Neural cell (in vitro differentiated cells): ENCODE measurements at regions not wholly inside any gene's neighbourhood (a gene's known extent, or its start where the extent isn't known, plus 50 kb on each side); places are given as distances from the start of the nearest gene placed in this dataset.

Source experiments
- EP300 ChIP-seq: fragments of 450-650 bp; conservative IDR thresholded peaks from 2 replicates; pipeline ENCODE4 v1.6.1; 2014; ENCODE audit warnings: antibody characterized with exemption, mild to moderate bottlenecking, moderate library complexity; ENCODE audit not compliant: poor library complexity, severe bottlenecking
- EZH2 ChIP-seq: fragments of 200-600, 300-800 bp; shearing (Covaris generic), sonication (generic); IDR thresholded peaks from 2 replicates; pipeline ENCODE4 v1.6.1; 2014; ENCODE audit warnings: antibody characterized with exemption, low read length, borderline replicate concordance, mild to moderate bottlenecking; ENCODE audit not compliant: insufficient read depth, poor library complexity, severe bottlenecking
- SMC3 ChIP-seq: fragments of 450-650 bp; conservative IDR thresholded peaks from 2 replicates; pipeline ENCODE4 v1.6.1; 2014; ENCODE audit warnings: antibody characterized with exemption, mild to moderate bottlenecking, moderate library complexity; ENCODE audit not compliant: poor library complexity
- TF ChIP-seq, protein P1 (sequence below): fragments of 450-650 bp; IDR thresholded peaks from 2 replicates; pipeline ENCODE4 v1.5.1; 2014; ENCODE audit warnings: antibody characterized with exemption, mild to moderate bottlenecking, moderate library complexity; ENCODE audit not compliant: poor library complexity, severe bottlenecking
- TF ChIP-seq, protein P2 (sequence below): IDR thresholded peaks from 2 replicates; pipeline ENCODE4 v1.6.1; 2012; ENCODE audit warnings: borderline replicate concordance

DNA sequence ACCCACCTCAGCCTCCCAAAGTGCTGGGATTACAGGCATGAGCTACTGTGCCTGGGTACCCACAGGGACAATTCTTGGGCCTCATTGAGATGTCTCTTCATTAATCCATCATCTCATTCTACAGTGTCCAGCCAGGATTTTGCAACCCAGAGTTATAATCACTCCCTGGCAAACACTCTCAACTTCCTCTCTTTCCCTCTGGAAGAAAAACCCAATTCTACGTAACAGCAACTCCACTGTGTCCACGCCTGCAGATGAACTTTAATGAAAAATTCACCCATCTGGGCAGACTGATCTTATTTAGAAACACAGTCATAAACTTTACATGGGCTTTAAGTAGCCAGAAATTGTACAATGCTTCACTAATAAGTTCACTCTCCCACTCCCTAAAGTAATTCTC is 90.1 kb upstream of the ABCC4 start:
- TF ChIP-seq, protein P1, sequence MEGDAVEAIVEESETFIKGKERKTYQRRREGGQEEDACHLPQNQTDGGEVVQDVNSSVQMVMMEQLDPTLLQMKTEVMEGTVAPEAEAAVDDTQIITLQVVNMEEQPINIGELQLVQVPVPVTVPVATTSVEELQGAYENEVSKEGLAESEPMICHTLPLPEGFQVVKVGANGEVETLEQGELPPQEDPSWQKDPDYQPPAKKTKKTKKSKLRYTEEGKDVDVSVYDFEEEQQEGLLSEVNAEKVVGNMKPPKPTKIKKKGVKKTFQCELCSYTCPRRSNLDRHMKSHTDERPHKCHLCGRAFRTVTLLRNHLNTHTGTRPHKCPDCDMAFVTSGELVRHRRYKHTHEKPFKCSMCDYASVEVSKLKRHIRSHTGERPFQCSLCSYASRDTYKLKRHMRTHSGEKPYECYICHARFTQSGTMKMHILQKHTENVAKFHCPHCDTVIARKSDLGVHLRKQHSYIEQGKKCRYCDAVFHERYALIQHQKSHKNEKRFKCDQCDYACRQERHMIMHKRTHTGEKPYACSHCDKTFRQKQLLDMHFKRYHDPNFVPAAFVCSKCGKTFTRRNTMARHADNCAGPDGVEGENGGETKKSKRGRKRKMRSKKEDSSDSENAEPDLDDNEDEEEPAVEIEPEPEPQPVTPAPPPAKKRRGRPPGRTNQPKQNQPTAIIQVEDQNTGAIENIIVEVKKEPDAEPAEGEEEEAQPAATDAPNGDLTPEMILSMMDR = no peak
- TF ChIP-seq EZH2 (no peak), EP300 (no peak), SMC3 (no peak)
- TF ChIP-seq, protein P2, sequence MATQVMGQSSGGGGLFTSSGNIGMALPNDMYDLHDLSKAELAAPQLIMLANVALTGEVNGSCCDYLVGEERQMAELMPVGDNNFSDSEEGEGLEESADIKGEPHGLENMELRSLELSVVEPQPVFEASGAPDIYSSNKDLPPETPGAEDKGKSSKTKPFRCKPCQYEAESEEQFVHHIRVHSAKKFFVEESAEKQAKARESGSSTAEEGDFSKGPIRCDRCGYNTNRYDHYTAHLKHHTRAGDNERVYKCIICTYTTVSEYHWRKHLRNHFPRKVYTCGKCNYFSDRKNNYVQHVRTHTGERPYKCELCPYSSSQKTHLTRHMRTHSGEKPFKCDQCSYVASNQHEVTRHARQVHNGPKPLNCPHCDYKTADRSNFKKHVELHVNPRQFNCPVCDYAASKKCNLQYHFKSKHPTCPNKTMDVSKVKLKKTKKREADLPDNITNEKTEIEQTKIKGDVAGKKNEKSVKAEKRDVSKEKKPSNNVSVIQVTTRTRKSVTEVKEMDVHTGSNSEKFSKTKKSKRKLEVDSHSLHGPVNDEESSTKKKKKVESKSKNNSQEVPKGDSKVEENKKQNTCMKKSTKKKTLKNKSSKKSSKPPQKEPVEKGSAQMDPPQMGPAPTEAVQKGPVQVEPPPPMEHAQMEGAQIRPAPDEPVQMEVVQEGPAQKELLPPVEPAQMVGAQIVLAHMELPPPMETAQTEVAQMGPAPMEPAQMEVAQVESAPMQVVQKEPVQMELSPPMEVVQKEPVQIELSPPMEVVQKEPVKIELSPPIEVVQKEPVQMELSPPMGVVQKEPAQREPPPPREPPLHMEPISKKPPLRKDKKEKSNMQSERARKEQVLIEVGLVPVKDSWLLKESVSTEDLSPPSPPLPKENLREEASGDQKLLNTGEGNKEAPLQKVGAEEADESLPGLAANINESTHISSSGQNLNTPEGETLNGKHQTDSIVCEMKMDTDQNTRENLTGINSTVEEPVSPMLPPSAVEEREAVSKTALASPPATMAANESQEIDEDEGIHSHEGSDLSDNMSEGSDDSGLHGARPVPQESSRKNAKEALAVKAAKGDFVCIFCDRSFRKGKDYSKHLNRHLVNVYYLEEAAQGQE = no peak
